CD4-positive, alpha-beta T cell treated with Interleukin-6 for 4 hours (primary cell): ENCODE measurements at regions not wholly inside any gene's neighbourhood (a gene's known extent, or its start where the extent isn't known, plus 50 kb on each side); places are given as distances from the start of the nearest gene placed in this dataset.

Source experiments
- DNase-seq: peaks from one replicate; pipeline ENCODE4 v3.0.0-alpha.2; 2020; ENCODE audit warnings: mixed read lengths

- DNase-seq: no peak
These were observed 215.4 kb downstream of the UACA start for GRCh38 chr15:70547846-70548487.

GRCh38 chr15:70545526-70545925 lies 217.8 kb downstream of the UACA start:
- DNase-seq: no peak

GRCh38 chr15:70541511-70541910 lies 221.8 kb downstream of the UACA start:
- DNase-seq: no peak

- DNase-seq: no peak
These were observed 223.3 kb downstream of the UACA start for GRCh38 chr15:70539912-70540530.

GRCh38 chr15:70539409-70539808 lies 223.9 kb downstream of the UACA start:
- DNase-seq: no peak

GRCh38 chr15:70538278-70538677 lies 225.1 kb downstream of the UACA start:
- no peak for DNase-seq

GRCh38 chr15:70535955-70536338 lies 227.4 kb downstream of the UACA start:
- DNase-seq: no peak

GRCh38 chr15:70535071-70535954 lies 228.0 kb downstream of the UACA start:
- DNase-seq: peak; percentile 75

- no peak for DNase-seq
These were observed 229.2 kb downstream of the UACA start for GRCh38 chr15:70533931-70534742.

GRCh38 chr15:70532531-70533186 lies 230.7 kb downstream of the UACA start:
- no peak for DNase-seq

- DNase-seq: no peak
These were observed 231.8 kb downstream of the UACA start for GRCh38 chr15:70531576-70531975.

- no peak for DNase-seq
These were observed 232.5 kb downstream of the UACA start for GRCh38 chr15:70530906-70531305.

GRCh38 chr15:70530503-70530902 lies 232.9 kb downstream of the UACA start:
- DNase-seq: no peak

- no peak for DNase-seq
These were observed 233.3 kb downstream of the UACA start for GRCh38 chr15:70530017-70530499.

GRCh38 chr15:70528816-70529215 lies 234.5 kb downstream of the UACA start:
- DNase-seq: peak; percentile 40

- DNase-seq: peak; percentile 70
These were observed 235.1 kb downstream of the UACA start for GRCh38 chr15:70528270-70528706.

GRCh38 chr15:70526974-70527325 lies 236.4 kb downstream of the UACA start:
- no peak for DNase-seq

- peak; percentile 37 for DNase-seq
These were observed 237.0 kb downstream of the UACA start for GRCh38 chr15:70526221-70526973.

- DNase-seq: no peak
These were observed 237.8 kb downstream of the UACA start for GRCh38 chr15:70525551-70525950.

- no peak for DNase-seq
These were observed 238.9 kb downstream of the UACA start for GRCh38 chr15:70524470-70524869.

GRCh38 chr15:70523616-70524015 lies 239.7 kb downstream of the UACA start:
- DNase-seq: no peak

- DNase-seq: no peak
These were observed 240.2 kb downstream of the UACA start for GRCh38 chr15:70523192-70523591.
